DMS53 treated with DMSO at 0.1 percent for 48 hours (cell line): ENCODE measurements at regions not wholly inside any gene's neighbourhood (a gene's known extent, or its start where the extent isn't known, plus 50 kb on each side); places are given as distances from the start of the nearest gene placed in this dataset.
A peak's percentile ranks its signal among the peaks of the same experiment; 100 is the strongest.
"Not testable (repeated sequence)": the region's sequence is repeated elsewhere in the genome, so short reads cannot be mapped to it uniquely, and the experiment has no call there.

Experiments
- DNase-seq: peaks from one replicate; lab custom pipeline; 2025; ENCODE audit not compliant: unreplicated experiment; lab: John Stamatoyannopoulos, UW

GRCh38 chr1:80629304-80629837 lies 1171.4 kb upstream of the ADGRL2 start:
- no peak for DNase-seq

GRCh38 chr1:80624682-80625081 lies 1176.1 kb upstream of the ADGRL2 start:
- no peak for DNase-seq

- DNase-seq, result no peak
Measured at GRCh38 chr1:80607064-80607463, 1193.7 kb upstream of the ADGRL2 start.

- peak; percentile 84 for DNase-seq
Measured at GRCh38 chr1:80594013-80594412, 1206.7 kb upstream of the ADGRL2 start.

GRCh38 chr1:80593197-80593596 lies 1207.5 kb upstream of the ADGRL2 start:
- no peak for DNase-seq

GRCh38 chr1:80582980-80583379 lies 1217.8 kb upstream of the ADGRL2 start:
- peak; percentile 90 for DNase-seq

GRCh38 chr1:80579055-80579454 lies 1221.7 kb upstream of the ADGRL2 start:
- DNase-seq, result no peak

- peak; percentile 23 for DNase-seq
Measured at GRCh38 chr1:80566867-80567266, 1233.9 kb upstream of the ADGRL2 start.

GRCh38 chr1:80566123-80566522 lies 1234.6 kb upstream of the ADGRL2 start:
- no peak for DNase-seq

GRCh38 chr1:80565406-80565805 lies 1235.3 kb upstream of the ADGRL2 start:
- DNase-seq, result no peak

- DNase-seq, result no peak
Measured at GRCh38 chr1:80542231-80542630, 1258.5 kb upstream of the ADGRL2 start.

GRCh38 chr1:80540596-80540995 lies 1260.1 kb upstream of the ADGRL2 start:
- no peak for DNase-seq

- DNase-seq, result no peak
Measured at GRCh38 chr1:80540149-80540548, 1260.6 kb upstream of the ADGRL2 start.

GRCh38 chr1:80539298-80539697 lies 1261.4 kb upstream of the ADGRL2 start:
- not testable (repeated sequence) for DNase-seq

- no peak for DNase-seq
Measured at GRCh38 chr1:80536461-80536860, 1264.3 kb upstream of the ADGRL2 start.

- DNase-seq, result no peak
Measured at GRCh38 chr1:80535466-80535865, 1265.3 kb upstream of the ADGRL2 start.

GRCh38 chr1:80534606-80535360 lies 1266.0 kb upstream of the ADGRL2 start:
- no peak for DNase-seq

- no peak for DNase-seq
Measured at GRCh38 chr1:80533775-80534334, 1266.9 kb upstream of the ADGRL2 start.

- no peak for DNase-seq
Measured at GRCh38 chr1:80533093-80533492, 1267.6 kb upstream of the ADGRL2 start.

- no peak for DNase-seq
Measured at GRCh38 chr1:80531182-80531581, 1269.6 kb upstream of the ADGRL2 start.

GRCh38 chr1:80529546-80529945 lies 1271.2 kb upstream of the ADGRL2 start:
- no peak for DNase-seq

- no peak for DNase-seq
Measured at GRCh38 chr1:80523861-80524260, 1276.9 kb upstream of the ADGRL2 start.

- DNase-seq, result not testable (repeated sequence)
Measured at GRCh38 chr1:80523071-80523470, 1277.7 kb upstream of the ADGRL2 start.
